ENCODE measurements at regions not wholly inside any gene's neighbourhood (a gene's known extent, or its start where the extent isn't known, plus 50 kb on each side); places are given as distances from the start of the nearest gene placed in this dataset.

GRCh38 chr13:50374517-50374916 lies 359.3 kb downstream of the KCNRG start:
- no peak overlapping the region for H3K4me3 ChIP-seq (replicated peaks in 1 of 2; ENCODE audit: low read depth in 2 of 2, low read length in 2 of 2)
- DNase-seq (ENCODE audit: low read depth in 2 of 2), result no peak
- TF ChIP-seq CTCF (IDR thresholded peaks at IDR 0.05; ENCODE audit: low read depth, low read length), result no peak

GRCh38 chr13:50375792-50376191 lies 360.5 kb downstream of the KCNRG start:
- no peak for TF ChIP-seq CTCF (IDR thresholded peaks at IDR 0.05; ENCODE audit: low read depth, low read length)
- peak; percentile 62 to 68 for DNase-seq (ENCODE audit: low read depth in 2 of 2)
- H3K4me3 ChIP-seq (replicated peaks in 1 of 2; ENCODE audit: low read depth in 2 of 2, low read length in 2 of 2), result no peak overlapping the region

GRCh38 chr13:50376895-50377575 lies 361.8 kb downstream of the KCNRG start:
- no peak overlapping the region for H3K4me3 ChIP-seq (replicated peaks in 1 of 2; ENCODE audit: low read depth in 2 of 2, low read length in 2 of 2)
- TF ChIP-seq CTCF (IDR thresholded peaks at IDR 0.05; ENCODE audit: low read depth, low read length), result no peak
- no peak for DNase-seq (ENCODE audit: low read depth in 2 of 2)

- DNase-seq (ENCODE audit: low read depth in 2 of 2), result no peak
- H3K4me3 ChIP-seq (replicated peaks in 1 of 2; ENCODE audit: low read depth in 2 of 2, low read length in 2 of 2), result no peak overlapping the region
- TF ChIP-seq CTCF (IDR thresholded peaks at IDR 0.05; ENCODE audit: low read depth, low read length), result no peak
These were observed 362.6 kb downstream of the KCNRG start for GRCh38 chr13:50377726-50378270.

GRCh38 chr13:50378509-50379044 lies 363.3 kb downstream of the KCNRG start:
- no peak for DNase-seq (ENCODE audit: low read depth in 2 of 2)
- no peak overlapping the region for H3K4me3 ChIP-seq (replicated peaks in 1 of 2; ENCODE audit: low read depth in 2 of 2, low read length in 2 of 2)
- TF ChIP-seq CTCF (IDR thresholded peaks at IDR 0.05; ENCODE audit: low read depth, low read length), result no peak

GRCh38 chr13:50379584-50379983 lies 364.3 kb downstream of the KCNRG start:
- H3K4me3 ChIP-seq (replicated peaks in 1 of 2; ENCODE audit: low read depth in 2 of 2, low read length in 2 of 2), result no peak overlapping the region
- no peak for TF ChIP-seq CTCF (IDR thresholded peaks at IDR 0.05; ENCODE audit: low read depth, low read length)
- no peak for DNase-seq (ENCODE audit: low read depth in 2 of 2)
